CD4-positive, CD25-positive, alpha-beta regulatory T cell (primary cell): ENCODE measurements at regions not wholly inside any gene's neighbourhood (a gene's known extent, or its start where the extent isn't known, plus 50 kb on each side); places are given as distances from the start of the nearest gene placed in this dataset.

Experiments
- ATAC-seq, 2 donors: fragments of 150-1000 bp; cut with Tn5 transposase; one replicate each; pipeline ENCODE4 v1.10.0; 2021; ENCODE audit warnings: low read depth in 2 of 2, moderate number of reproducible peaks in 2 of 2, moderate library complexity in 1 of 2
- DNase-seq, 3 donors: peaks; one replicate each; pipeline versions ENCODE4 v3.0.0 to v3.0.0-alpha.2; 2012 to 2022; ENCODE audit warnings: mixed read lengths in 1 of 3
- H3K27ac ChIP-seq: one replicate; pipeline ENCODE4 v1.7.0; 2013; ENCODE audit warnings: mild to moderate bottlenecking, low read length; ENCODE audit not compliant: insufficient read depth, poor library complexity, severe bottlenecking
- H3K27me3 ChIP-seq: one replicate; pipeline ENCODE4 v1.7.0; 2013; ENCODE audit warnings: low read length; ENCODE audit not compliant: control insufficient read depth, insufficient read depth
- H3K36me3 ChIP-seq: one replicate; pipeline ENCODE4 v1.7.0; 2013; ENCODE audit warnings: mild to moderate bottlenecking, low read length, moderate library complexity; ENCODE audit not compliant: control insufficient read depth, insufficient read depth
- H3K4me1 ChIP-seq: 2 replicates; pipeline ENCODE4 v1.7.0; 2013; ENCODE audit warnings: mild to moderate bottlenecking, low read length; ENCODE audit not compliant: insufficient read depth, control insufficient read depth, poor library complexity, severe bottlenecking
- H3K4me3 ChIP-seq: one replicate; pipeline ENCODE4 v1.7.0; 2013; ENCODE audit warnings: low read depth, mild to moderate bottlenecking, low read length, moderate library complexity
- H3K9me3 ChIP-seq, 2 experiments: 1 replicate in 1 of 2; 2 replicates in 1 of 2; pipeline ENCODE4 v1.7.0; 2013; ENCODE audit warnings: low read length in 2 of 2, mild to moderate bottlenecking in 1 of 2, moderate library complexity in 1 of 2; ENCODE audit not compliant: control insufficient read depth in 2 of 2
- H3K27ac Mint-ChIP-seq, 3 donors: one replicate each; pipeline ENCODE4 v1.8.0; 2020 to 2022; ENCODE audit warnings: mild to moderate bottlenecking in 3 of 3, mixed read lengths in 3 of 3, moderate library complexity in 2 of 3
- H3K27me3 Mint-ChIP-seq: one replicate; pipeline ENCODE4 v1.8.0; 2022; ENCODE audit warnings: mild to moderate bottlenecking, mixed read lengths
- H3K36me3 Mint-ChIP-seq: one replicate; pipeline ENCODE4 v1.8.0; 2020; ENCODE audit warnings: mixed read lengths
- H3K4me1 Mint-ChIP-seq, 4 donors: one replicate each; pipeline ENCODE4 v1.8.0; 2020 to 2022; ENCODE audit warnings: mixed read lengths in 4 of 4, mild to moderate bottlenecking in 1 of 4
- H3K4me3 Mint-ChIP-seq, 4 donors: one replicate each; pipeline ENCODE4 v1.8.0; 2020 to 2022; ENCODE audit warnings: mild to moderate bottlenecking in 4 of 4, mixed read lengths in 4 of 4, moderate library complexity in 3 of 4
- H3K9me3 Mint-ChIP-seq, 7 donors: one replicate each; pipeline ENCODE4 v1.8.0; 2020 to 2022; ENCODE audit warnings: mixed read lengths in 7 of 7, mild to moderate bottlenecking in 3 of 7, moderate library complexity in 2 of 7

DNA sequence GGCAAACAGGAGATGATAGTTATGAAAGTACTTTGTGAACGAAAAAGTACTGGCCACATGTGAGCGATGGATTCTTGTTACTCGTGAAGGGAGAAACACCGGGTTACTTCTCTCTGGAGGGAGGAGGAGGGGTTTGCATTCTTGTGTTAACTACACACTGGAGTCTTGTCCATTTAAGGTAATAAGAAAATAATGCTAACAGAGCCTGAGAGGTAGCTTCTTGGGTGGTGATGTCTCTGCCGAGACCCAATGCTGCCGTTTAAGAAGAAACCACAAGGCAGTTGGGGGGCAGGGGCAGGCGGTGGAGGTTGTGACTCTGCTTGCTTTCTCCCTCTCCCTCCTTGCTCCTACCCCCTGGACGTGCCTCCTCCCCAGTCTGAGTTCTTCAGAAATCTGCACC, 100.9 kb upstream of the ROPN1 start:
- ATAC-seq (no peak), DNase-seq (no peak)
- Histone ChIP-seq H3K27me3 (no peaks in the 10 kb centered on the region), H3K9me3 (no peaks in the 10 kb centered on the region), H3K36me3 (no peaks in the 10 kb centered on the region), H3K27ac (no peak overlapping the region), H3K4me1 (no peaks in the 10 kb centered on the region), H3K4me3 (no peak overlapping the region)
- Mint-ChIP-seq H3K4me3 (no peak overlapping the region), H3K4me1 (no peaks in the 10 kb centered on the region), H3K27me3 (peaks cover 6% of the 10 kb centered on the region), H3K9me3 (no peaks in the 10 kb centered on the region), H3K27ac (no peak overlapping the region), H3K36me3 (no peaks in the 10 kb centered on the region)

DNA sequence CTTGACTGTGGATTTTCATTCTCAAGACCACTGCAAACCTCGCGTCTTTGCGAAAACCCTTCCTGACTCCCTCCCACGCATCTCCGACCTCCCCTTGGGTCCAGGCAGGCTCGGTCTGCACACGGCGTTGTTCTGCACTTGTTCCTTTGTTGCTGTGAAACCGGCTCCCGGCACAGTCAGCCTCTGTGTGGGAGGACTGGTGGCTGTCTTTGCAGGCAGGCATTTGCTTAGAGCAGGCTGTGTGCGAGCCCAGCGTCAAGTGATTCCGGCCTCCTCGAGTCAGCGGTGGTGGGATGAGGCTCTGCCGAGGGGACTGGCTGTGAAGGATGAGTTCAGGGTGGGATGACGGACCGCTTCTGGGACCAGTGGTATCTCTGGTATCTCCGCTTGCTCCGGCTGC, 102.6 kb upstream of the ROPN1 start:
- H3K4me1 ChIP-seq, result no peaks in the 10 kb centered on the region
- H3K27me3 Mint-ChIP-seq, result no peaks in the 10 kb centered on the region

DNA sequence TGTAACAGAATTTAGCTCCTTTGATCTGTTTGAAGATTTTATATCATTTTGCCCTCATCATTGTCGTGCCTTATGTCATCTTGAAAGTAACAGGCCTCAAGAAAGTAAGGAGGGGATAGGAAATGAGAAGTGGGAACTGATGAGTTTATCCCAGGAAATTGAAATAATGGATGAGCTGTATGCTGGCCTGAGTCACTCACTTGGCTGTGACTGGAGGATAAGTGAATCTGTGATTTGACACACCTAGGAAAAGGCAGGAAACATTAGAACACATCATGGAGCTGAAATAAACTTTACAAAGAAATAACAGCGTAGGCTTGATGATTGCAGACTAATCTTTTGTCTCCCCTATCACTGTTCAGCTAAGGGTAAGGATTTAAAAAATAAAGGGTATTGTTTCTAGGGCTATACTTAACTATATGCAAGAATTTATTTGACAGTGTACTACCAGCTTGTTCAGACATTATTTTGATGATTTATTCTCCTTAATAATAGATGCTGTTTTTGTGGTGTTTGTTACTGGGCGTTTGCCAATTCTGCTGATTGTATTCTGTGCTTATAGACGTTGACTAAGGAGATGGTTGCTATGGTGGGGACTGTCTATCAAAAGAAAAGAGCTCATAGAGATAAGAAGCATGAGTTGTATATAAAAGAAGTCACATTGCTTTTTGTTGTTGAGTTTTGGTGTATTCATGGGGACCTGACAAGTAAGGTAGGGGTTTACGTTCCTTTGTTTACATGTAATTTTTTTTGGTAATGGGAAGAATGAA, 105.6 kb upstream of the ROPN1 start:
- no peaks in the 10 kb centered on the region for H3K9me3 ChIP-seq
- no peak for DNase-seq
- no peak overlapping the region for H3K4me3 ChIP-seq
- Mint-ChIP-seq H3K4me1 (no peaks in the 10 kb centered on the region), H3K27me3 (no peaks in the 10 kb centered on the region), H3K36me3 (no peaks in the 10 kb centered on the region), H3K4me3 (no peak overlapping the region), H3K9me3 (no peaks in the 10 kb centered on the region), H3K27ac (no peak overlapping the region)
- no peaks in the 10 kb centered on the region for H3K27me3 ChIP-seq
- no peak for ATAC-seq
- H3K36me3 ChIP-seq, result no peaks in the 10 kb centered on the region
- no peaks in the 10 kb centered on the region for H3K4me1 ChIP-seq
- H3K27ac ChIP-seq, result no peak overlapping the region

More for the DNA sequence above, 102.6 kb upstream of the ROPN1 start:
- no peaks in the 10 kb centered on the region for H3K36me3 ChIP-seq
- no peaks in the 10 kb centered on the region for H3K4me1 Mint-ChIP-seq
- H3K9me3 Mint-ChIP-seq, result no peaks in the 10 kb centered on the region
- H3K27me3 ChIP-seq, result no peaks in the 10 kb centered on the region
- no peak overlapping the region for H3K4me3 ChIP-seq
- H3K9me3 ChIP-seq, result no peaks in the 10 kb centered on the region
- H3K27ac Mint-ChIP-seq, result no peak overlapping the region
- no peaks in the 10 kb centered on the region for H3K36me3 Mint-ChIP-seq
- no peak overlapping the region for H3K27ac ChIP-seq
- peak overlapping the region in 1 of 4 donors; percentile 8 for H3K4me3 Mint-ChIP-seq
- ATAC-seq (no peak), DNase-seq (no peak)

DNA sequence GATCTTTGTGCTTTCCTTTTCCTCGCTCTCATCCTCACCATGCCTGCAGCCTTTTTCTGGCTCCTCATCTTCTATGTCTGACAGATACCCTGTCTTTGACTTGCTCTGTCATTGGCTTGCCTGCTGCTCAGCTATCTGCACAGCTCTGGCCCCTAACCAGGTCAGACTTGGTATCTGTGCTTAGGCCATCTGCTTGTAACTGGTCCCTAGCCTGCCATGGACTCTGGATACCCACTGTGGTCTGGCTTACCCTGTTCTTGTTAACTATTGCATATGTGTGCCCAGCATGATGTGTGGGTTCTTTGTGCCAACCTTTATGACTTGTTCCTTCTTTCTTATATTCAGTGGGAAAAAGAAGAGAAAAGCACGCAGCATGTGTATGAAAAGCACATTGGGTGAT, 109.7 kb upstream of the ROPN1 start:
- H3K4me1 Mint-ChIP-seq, result no peaks in the 10 kb centered on the region
- peaks cover 3% of the 10 kb centered on the region for H3K27me3 ChIP-seq
- ATAC-seq (no peak), DNase-seq (no peak)
- no peaks in the 10 kb centered on the region for H3K36me3 Mint-ChIP-seq
- no peaks in the 10 kb centered on the region for H3K9me3 Mint-ChIP-seq
- H3K27me3 Mint-ChIP-seq, result no peaks in the 10 kb centered on the region
- H3K36me3 ChIP-seq, result no peaks in the 10 kb centered on the region
- H3K9me3 ChIP-seq, result no peaks in the 10 kb centered on the region
- no peak overlapping the region for H3K27ac ChIP-seq
- no peak overlapping the region for H3K27ac Mint-ChIP-seq
- H3K4me1 ChIP-seq, result no peaks in the 10 kb centered on the region
- no peak overlapping the region for H3K4me3 Mint-ChIP-seq
- H3K4me3 ChIP-seq, result no peak overlapping the region

DNA sequence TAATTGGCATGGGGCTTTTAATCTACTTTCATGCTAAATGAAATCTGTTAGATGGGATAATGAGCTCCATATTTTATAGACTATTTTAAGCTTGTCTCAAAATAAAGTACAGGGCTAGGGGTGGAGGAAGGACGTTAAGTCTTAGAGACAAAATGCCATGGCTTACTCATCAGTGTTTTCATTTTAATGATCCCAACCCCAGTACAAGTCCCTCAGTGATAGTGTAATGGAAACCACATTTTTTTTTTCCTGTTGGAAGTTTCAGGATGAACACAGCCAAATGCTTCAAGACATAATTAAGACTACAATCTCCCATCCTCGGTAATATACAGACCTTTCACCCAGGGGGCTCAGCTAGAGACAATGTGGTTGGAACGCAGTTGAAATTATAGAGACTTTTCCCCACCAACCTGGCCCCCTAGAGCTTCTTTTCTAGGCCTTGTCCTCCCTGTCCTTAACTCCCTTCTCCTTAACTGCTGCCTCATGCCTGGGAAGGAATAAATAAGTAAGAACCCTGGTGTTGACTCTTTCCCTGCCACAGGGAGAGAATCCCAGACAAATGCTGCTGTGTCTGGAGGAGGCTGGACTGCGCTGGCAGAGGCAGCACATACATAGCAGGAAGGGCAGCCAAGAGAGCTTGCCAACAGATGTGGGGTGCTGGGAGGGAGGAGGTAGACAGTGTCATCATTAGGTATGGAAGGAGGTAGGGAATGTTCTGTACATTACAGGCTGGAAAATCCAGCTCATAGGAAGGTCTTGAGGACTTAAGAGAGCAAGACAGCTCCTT, 115.4 kb upstream of the ROPN1 start:
- Mint-ChIP-seq H3K27me3 (no peaks in the 10 kb centered on the region), H3K9me3 (peaks cover 0 to 3% (median 0%) of the 10 kb centered on the region in 7 donors), H3K36me3 (no peaks in the 10 kb centered on the region), H3K4me1 (no peaks in the 10 kb centered on the region), H3K4me3 (no peak overlapping the region), H3K27ac (no peak overlapping the region)
- no peak overlapping the region for H3K4me3 ChIP-seq
- no peaks in the 10 kb centered on the region for H3K36me3 ChIP-seq
- DNase-seq, result no peak
- no peak overlapping the region for H3K27ac ChIP-seq
- no peak for ATAC-seq
- H3K9me3 ChIP-seq, result no peaks in the 10 kb centered on the region
- peaks cover 3% of the 10 kb centered on the region for H3K27me3 ChIP-seq
- no peaks in the 10 kb centered on the region for H3K4me1 ChIP-seq

DNA sequence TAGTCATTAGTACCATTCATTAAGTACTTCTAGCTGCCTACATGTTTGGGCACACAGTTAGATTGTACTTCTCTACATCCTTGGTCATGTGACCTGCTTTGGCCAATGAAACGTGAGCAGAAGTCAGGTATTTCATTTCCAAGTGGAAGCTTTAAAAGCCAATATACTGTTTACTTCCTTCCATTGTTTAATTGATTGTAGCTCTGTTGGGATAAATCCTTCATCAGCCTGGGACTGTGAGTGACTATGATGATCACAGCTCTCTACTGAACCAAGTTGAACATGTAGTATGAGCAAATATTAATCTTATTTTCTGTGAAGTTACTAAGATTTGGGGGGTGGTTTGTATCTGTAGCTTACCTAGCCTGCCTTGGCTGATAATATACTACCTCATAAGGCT, 116.5 kb upstream of the ROPN1 start:
- H3K4me3 Mint-ChIP-seq, result no peak overlapping the region
- Histone ChIP-seq H3K36me3 (no peaks in the 10 kb centered on the region), H3K9me3 (no peaks in the 10 kb centered on the region), H3K27ac (no peak overlapping the region), H3K4me3 (no peak overlapping the region), H3K27me3 (peaks cover 3% of the 10 kb centered on the region), H3K4me1 (no peaks in the 10 kb centered on the region)
- no peak for ATAC-seq
- H3K27me3 Mint-ChIP-seq, result peaks cover 4% of the 10 kb centered on the region
- no peaks in the 10 kb centered on the region for H3K36me3 Mint-ChIP-seq
- H3K9me3 Mint-ChIP-seq, result peaks cover 0 to 3% (median 0%) of the 10 kb centered on the region in 7 donors
- no peak overlapping the region for H3K27ac Mint-ChIP-seq
- H3K4me1 Mint-ChIP-seq, result no peaks in the 10 kb centered on the region
- DNase-seq, result no peak

DNA sequence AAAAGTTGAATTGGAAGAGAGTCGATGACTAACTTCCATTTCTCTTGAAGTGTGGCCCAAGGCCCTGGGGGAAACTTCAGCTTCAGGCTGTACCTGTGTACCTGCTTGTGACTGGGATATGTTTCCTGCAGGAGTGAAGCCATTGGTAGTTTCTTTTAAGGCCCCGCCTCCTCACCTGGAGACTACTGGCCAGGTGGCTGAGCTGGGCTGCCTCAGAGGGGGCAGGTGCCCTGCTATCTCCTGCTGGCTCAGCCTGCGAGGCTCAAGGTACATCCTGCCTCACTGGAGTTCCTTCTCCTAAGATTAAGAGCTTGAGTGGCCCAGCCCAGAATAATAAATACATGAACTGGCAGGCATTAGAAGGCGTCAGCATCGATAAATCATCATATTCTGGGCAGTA, 121.6 kb upstream of the ROPN1 start:
- H3K4me1 Mint-ChIP-seq, result no peaks in the 10 kb centered on the region
- no peak for DNase-seq
- no peak overlapping the region for H3K27ac Mint-ChIP-seq
- H3K4me3 Mint-ChIP-seq, result no peak overlapping the region
- H3K27ac ChIP-seq, result no peak overlapping the region
- peaks cover 2% of the 10 kb centered on the region for H3K27me3 ChIP-seq
- peaks cover 14% of the 10 kb centered on the region for H3K27me3 Mint-ChIP-seq
- H3K9me3 Mint-ChIP-seq, result peaks cover 0 to 5% (median 3%) of the 10 kb centered on the region in 7 donors
- H3K4me1 ChIP-seq, result no peaks in the 10 kb centered on the region
- ATAC-seq, result no peak
- H3K36me3 Mint-ChIP-seq, result no peaks in the 10 kb centered on the region
- no peaks in the 10 kb centered on the region for H3K9me3 ChIP-seq
- no peaks in the 10 kb centered on the region for H3K36me3 ChIP-seq
- H3K4me3 ChIP-seq, result no peak overlapping the region

DNA sequence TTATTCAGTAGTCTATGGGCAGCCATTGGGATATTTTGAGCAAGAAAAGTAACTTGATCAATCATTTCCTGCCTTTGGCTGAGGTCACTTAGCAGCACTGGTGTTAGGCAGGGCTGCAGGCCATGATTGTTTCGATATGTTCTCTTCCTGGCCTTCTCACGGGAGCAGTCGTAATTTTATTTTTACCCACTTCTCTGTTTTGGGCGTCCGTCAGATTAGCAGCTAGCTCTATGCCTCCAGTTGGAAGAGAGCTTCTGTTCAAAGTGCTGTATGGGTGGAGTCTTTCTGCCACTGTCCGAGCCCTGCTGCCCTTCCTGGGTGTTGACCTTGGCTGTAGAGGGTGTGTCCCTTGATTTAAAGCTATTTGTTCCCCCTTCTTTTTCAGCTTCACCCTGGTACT, 123.4 kb upstream of the ROPN1 start:
- H3K4me3 Mint-ChIP-seq, result no peak overlapping the region
- Histone ChIP-seq H3K4me3 (no peak overlapping the region), H3K36me3 (no peaks in the 10 kb centered on the region), H3K27ac (no peak overlapping the region), H3K4me1 (no peaks in the 10 kb centered on the region), H3K9me3 (no peaks in the 10 kb centered on the region), H3K27me3 (peaks cover 2% of the 10 kb centered on the region)
- H3K36me3 Mint-ChIP-seq, result no peaks in the 10 kb centered on the region
- H3K9me3 Mint-ChIP-seq, result peaks cover 0 to 5% (median 0%) of the 10 kb centered on the region in 7 donors
- H3K27ac Mint-ChIP-seq, result no peak overlapping the region
- no peaks in the 10 kb centered on the region for H3K4me1 Mint-ChIP-seq
- peaks cover 14% of the 10 kb centered on the region for H3K27me3 Mint-ChIP-seq
- no peak for ATAC-seq
- no peak for DNase-seq
